HEK293T (cell line): ENCODE measurements at regions not wholly inside any gene's neighbourhood (a gene's known extent, or its start where the extent isn't known, plus 50 kb on each side); places are given as distances from the start of the nearest gene placed in this dataset.

ENCODE experiments used
- CTCF ChIA-PET: fragments of 350-600 bp; formaldehyde crosslinking; extraction: SDS; loops from one replicate; lab custom pipeline; 2021; ENCODE audit warnings: antibody characterized with exemption, inconsistent platforms; lab: Yijun Ruan, JAX
- POLR2A ChIA-PET: fragments of 350-600 bp; formaldehyde crosslinking; extraction: SDS; loops from one replicate; lab custom pipeline; 2020; ENCODE audit warnings: antibody characterized with exemption, inconsistent platforms; lab: Yijun Ruan, JAX
- DNase-seq: peaks from one replicate; pipeline ENCODE4 v3.0.0; 2012; ENCODE audit warnings: mixed read lengths; ENCODE audit errors: extremely low spot score
- ARNT ChIP-seq: fragments of 450-650 bp; IDR thresholded peaks from 2 replicates; pipeline ENCODE4 v1.6.1; 2017; ENCODE audit warnings: mild to moderate bottlenecking
- BHLHE40 ChIP-seq: fragments of 450-650 bp; IDR thresholded peaks from 2 replicates; pipeline ENCODE4 v1.6.1; 2016; ENCODE audit warnings: mild to moderate bottlenecking, moderate library complexity, borderline replicate concordance
- CTBP1 ChIP-seq: fragments of 450-650 bp; IDR thresholded peaks from 2 replicates; pipeline ENCODE4 v1.6.1; 2016; ENCODE audit warnings: borderline replicate concordance
- ELF4 ChIP-seq: fragments of 450-650 bp; IDR thresholded peaks from 2 replicates; pipeline ENCODE4 v1.6.1; 2017; ENCODE audit warnings: antibody characterized with exemption
- FOXA1 ChIP-seq: fragments of 450-650 bp; IDR thresholded peaks from 2 replicates; pipeline ENCODE4 v1.6.1; 2016; ENCODE audit warnings: mild to moderate bottlenecking
- FOXK2 ChIP-seq: fragments of 450-650 bp; IDR thresholded peaks from 2 replicates; pipeline ENCODE4 v1.6.1; 2016; ENCODE audit warnings: mild to moderate bottlenecking
- FOXM1 ChIP-seq: fragments of 450-650 bp; IDR thresholded peaks from 2 replicates; pipeline ENCODE4 v1.6.1; 2017; ENCODE audit warnings: mild to moderate bottlenecking, borderline replicate concordance
- HDGF ChIP-seq: fragments of 450-650 bp; IDR thresholded peaks from 2 replicates; pipeline ENCODE4 v1.6.1; 2017; ENCODE audit warnings: antibody characterized with exemption, borderline replicate concordance
- L3MBTL2 ChIP-seq: fragments of 450-650 bp; conservative IDR thresholded peaks from 2 replicates; pipeline ENCODE4 v1.6.1; 2016; ENCODE audit warnings: mild to moderate bottlenecking
- LEF1 ChIP-seq: fragments of 450-650 bp; IDR thresholded peaks from 2 replicates; pipeline ENCODE4 v1.6.1; 2017; ENCODE audit warnings: mild to moderate bottlenecking, borderline replicate concordance
- NFRKB ChIP-seq: fragments of 450-650 bp; IDR thresholded peaks from 2 replicates; pipeline ENCODE4 v1.6.1; 2016; ENCODE audit warnings: mild to moderate bottlenecking, moderate library complexity
- SP1 ChIP-seq: fragments of 450-650 bp; IDR thresholded peaks from 2 replicates; pipeline ENCODE4 v1.6.1; 2017
- SUZ12 ChIP-seq: fragments of 450-650 bp; IDR thresholded peaks from 2 replicates; pipeline ENCODE4 v1.6.1; 2016; ENCODE audit warnings: mild to moderate bottlenecking
- TARDBP ChIP-seq: fragments of 450-650 bp; IDR thresholded peaks from 2 replicates; pipeline ENCODE4 v1.6.1; 2016
- ZNF384 ChIP-seq: fragments of 450-650 bp; IDR thresholded peaks from 2 replicates; pipeline ENCODE4 v1.6.1; 2016
- TF ChIP-seq, protein P1 (sequence below): fragments of 450-650 bp; IDR thresholded peaks from 2 replicates; pipeline ENCODE4 v1.6.1; 2016

DNA sequence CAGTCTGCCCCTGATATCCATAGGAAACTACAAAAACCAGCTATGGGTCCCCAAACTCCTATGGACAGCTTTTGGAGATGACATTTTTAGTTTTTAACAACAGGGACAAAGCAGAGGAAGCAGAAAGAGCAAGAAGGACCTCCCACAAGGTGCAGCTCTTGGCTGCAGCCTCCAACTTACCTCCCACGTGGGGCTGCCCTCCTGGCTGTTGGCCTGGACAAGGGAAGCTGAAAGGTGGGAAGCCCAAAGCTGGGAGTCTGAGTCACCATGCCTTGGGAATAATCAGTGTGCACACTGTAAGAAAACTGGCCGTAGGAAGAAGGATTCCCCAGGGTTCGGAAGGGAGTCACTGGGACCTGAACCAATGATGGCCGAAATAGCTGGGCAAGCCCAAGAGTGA is 51.8 kb upstream of the PAX1 start:
- TF ChIP-seq HDGF (no peak), L3MBTL2 (no peak), TARDBP (no peak), FOXK2 (no peak), FOXA1 (no peak), SP1 (no peak)
- no peak for DNase-seq
- POLR2A ChIA-PET = no interaction called here
- CTCF ChIA-PET = no interaction called here

GRCh38 chr20:21643417-21643816 is 62.0 kb upstream of the PAX1 start:
- ChIA-PET POLR2A (no interaction called here), CTCF (no interaction called here)

DNA sequence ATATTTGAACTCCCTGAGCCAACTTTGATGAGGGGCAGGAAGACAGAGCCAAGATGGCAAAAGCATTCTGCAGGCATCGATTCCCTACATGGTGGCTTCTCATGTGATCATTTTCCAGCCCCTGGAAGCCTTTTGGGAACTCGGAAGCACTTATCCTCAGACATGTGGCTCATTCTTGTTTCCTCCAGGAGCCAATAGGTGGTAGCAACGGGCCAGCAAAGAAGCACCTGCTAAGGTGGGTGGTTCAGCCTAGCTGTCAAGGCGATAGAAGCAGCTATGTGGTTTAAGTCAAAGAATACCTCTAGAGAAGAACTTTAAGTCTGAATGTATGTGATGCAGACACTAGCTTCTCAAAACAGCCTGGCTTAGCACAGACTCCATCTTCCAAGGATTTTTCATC is 64.9 kb upstream of the PAX1 start:
- DNase-seq = peak; percentile 46
- ChIA-PET CTCF (interaction anchor here (0.6 to 1.4 kb wide), 4 partner anchors 12 to 61 kb away, joined by 3 to 4 read pairs (median 3); no protein-coding TSS in a partner anchor), POLR2A (no interaction called here)
- TF ChIP-seq, protein P1, sequence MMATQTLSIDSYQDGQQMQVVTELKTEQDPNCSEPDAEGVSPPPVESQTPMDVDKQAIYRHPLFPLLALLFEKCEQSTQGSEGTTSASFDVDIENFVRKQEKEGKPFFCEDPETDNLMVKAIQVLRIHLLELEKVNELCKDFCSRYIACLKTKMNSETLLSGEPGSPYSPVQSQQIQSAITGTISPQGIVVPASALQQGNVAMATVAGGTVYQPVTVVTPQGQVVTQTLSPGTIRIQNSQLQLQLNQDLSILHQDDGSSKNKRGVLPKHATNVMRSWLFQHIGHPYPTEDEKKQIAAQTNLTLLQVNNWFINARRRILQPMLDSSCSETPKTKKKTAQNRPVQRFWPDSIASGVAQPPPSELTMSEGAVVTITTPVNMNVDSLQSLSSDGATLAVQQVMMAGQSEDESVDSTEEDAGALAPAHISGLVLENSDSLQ = no peak
- TF ChIP-seq L3MBTL2 (no peak), BHLHE40 (no peak), CTBP1 (no peak), FOXK2 (no peak), ZNF384 (no peak), TARDBP (no peak), ELF4 (no peak), LEF1 (no peak)

More at GRCh38 chr20:21643417-21643816, 62.0 kb upstream of the PAX1 start:
- no peak for DNase-seq
- no peak for TF ChIP-seq SUZ12
- TF ChIP-seq TARDBP = no peak
- TF ChIP-seq ZNF384 = no peak
- no peak for TF ChIP-seq FOXK2
- TF ChIP-seq FOXM1 = no peak

GRCh38 chr20:21633829-21634228 is 71.6 kb upstream of the PAX1 start:
- ChIA-PET POLR2A (no interaction called here), CTCF (no interaction called here)
- TF ChIP-seq FOXA1 (no peak), FOXM1 (no peak), BHLHE40 (no peak), NFRKB (no peak), L3MBTL2 (no peak), SUZ12 (no peak), ELF4 (no peak)
- no peak for DNase-seq

DNA sequence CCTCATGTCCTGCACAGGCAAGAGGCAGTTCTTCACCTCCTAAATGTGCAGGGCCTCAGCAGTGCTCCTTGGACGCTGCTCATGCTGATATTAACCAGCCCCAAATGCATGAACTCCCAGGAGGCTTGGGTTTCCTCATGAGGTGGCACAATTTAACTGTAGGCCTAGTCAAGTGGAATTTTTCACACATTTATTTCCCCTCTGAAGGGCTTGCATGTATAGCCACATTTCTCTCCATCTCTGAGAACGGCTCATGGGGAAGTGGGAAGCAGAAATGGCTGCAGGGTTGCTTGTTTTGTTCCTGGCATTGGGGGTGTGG is 72.8 kb upstream of the PAX1 start:
- ChIA-PET CTCF (no interaction called here), POLR2A (no interaction called here)
- TF ChIP-seq CTBP1 = no peak
- TF ChIP-seq, protein P1 = no peak
- no peak for TF ChIP-seq HDGF
- TF ChIP-seq FOXM1 = no peak
- TF ChIP-seq FOXA1 = no peak
- no peak for TF ChIP-seq L3MBTL2
- TF ChIP-seq BHLHE40 = no peak
- TF ChIP-seq ZNF384 = no peak
- no peak for TF ChIP-seq LEF1
- no peak for TF ChIP-seq TARDBP
- no peak for TF ChIP-seq SUZ12
- TF ChIP-seq SP1 = no peak
- TF ChIP-seq ARNT = no peak
- TF ChIP-seq FOXK2 = no peak
- no peak for TF ChIP-seq NFRKB
- TF ChIP-seq ELF4 = no peak
- DNase-seq = no peak

DNA sequence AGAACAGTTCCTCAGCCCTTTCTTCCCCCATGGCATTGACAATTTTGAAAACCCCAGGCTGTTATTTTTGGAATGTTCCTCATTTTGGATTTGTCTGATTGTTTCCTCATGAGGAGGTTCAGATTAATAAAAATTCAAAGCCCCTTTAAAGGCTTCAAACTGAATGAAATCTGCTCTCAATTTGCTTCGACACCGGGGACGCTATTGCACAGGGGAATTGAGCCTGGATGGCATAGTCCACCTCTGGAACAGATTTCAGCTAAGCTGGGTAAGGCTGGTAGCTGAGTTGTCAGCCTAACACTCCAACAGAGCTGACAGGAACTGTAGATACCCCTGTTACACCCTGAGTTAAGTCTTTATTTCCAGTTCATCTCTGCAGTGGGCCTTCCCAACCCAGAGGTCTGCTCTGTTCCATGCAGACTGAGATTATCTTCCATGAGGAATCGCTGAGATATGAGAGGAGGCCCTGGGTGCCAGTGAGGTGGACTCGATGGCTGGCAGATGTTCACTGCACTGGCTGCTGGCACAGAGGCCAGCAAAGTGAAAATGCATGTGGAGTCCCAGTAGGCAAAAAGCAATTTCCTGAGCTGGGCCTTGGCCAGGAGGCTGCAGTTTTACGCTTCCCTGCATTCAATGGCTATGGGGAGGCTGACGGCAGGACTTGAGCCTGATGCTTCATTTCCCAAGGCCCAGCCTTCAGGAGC is 73.3 kb upstream of the PAX1 start:
- POLR2A ChIA-PET = no interaction called here
- CTCF ChIA-PET = no interaction called here

DNA sequence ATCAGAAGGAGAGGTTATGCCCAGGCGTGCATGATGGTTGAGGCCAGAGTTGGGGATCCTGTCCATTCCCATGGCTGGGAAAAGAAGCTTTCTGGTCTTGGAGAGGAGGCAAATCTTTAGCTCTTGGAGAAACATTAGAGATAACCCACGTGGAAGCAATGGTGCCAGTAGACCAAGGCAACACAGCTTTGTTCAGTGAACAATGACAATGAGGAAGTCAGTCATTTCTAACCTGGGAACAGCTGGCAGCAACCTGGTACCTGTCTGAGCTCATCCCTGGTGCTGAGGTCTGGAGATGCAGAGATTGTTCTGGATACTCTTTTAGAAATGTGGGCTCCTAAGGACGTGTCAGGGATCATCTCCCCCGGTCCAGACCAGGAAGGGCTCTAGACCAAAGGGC is 76.7 kb upstream of the PAX1 start:
- ChIA-PET CTCF (no interaction called here), POLR2A (no interaction called here)
- TF ChIP-seq ARNT = no peak
- no peak for TF ChIP-seq LEF1
- no peak for TF ChIP-seq SP1
- no peak for TF ChIP-seq ZNF384
- TF ChIP-seq CTBP1 = no peak
- no peak for TF ChIP-seq SUZ12
- no peak for TF ChIP-seq FOXA1
- no peak for TF ChIP-seq NFRKB
- TF ChIP-seq FOXK2 = no peak
- TF ChIP-seq TARDBP = no peak
- no peak for TF ChIP-seq L3MBTL2
- no peak for TF ChIP-seq HDGF
- TF ChIP-seq BHLHE40 = no peak
- TF ChIP-seq, protein P1 = no peak
- no peak for TF ChIP-seq FOXM1
- TF ChIP-seq ELF4 = no peak
- no peak for DNase-seq

More for the DNA sequence above, 73.3 kb upstream of the PAX1 start:
- no peak for TF ChIP-seq ELF4
- no peak for TF ChIP-seq SP1
- TF ChIP-seq FOXK2 = no peak
- no peak for TF ChIP-seq ZNF384
- no peak for TF ChIP-seq SUZ12
- TF ChIP-seq FOXA1 = no peak
- TF ChIP-seq, protein P1 = no peak
- no peak for DNase-seq
